ENCODE measurements at regions not wholly inside any gene's neighbourhood (a gene's known extent, or its start where the extent isn't known, plus 50 kb on each side); places are given as distances from the start of the nearest gene placed in this dataset.

DNA sequence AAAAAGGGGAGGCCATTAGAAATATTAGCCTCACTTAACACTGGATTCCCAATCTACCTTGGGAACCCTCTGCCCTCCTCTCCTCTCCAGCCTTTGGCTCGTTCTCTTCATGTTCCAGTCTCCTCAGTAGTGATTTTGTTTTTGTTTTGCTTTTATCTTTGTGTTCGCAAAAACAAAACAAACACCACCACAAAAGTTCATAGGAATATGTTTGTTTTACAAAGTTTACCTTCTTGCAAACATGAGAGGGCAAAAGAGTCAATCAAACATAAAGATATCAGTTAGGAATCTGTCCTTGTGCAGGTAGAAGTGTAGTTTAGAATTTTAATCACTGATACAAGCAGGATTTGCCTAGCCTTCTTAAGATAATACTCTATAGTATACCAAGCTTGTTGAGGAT lies 179.7 kb upstream of the GUCY1A2 start:
- Histone ChIP-seq H3K36me3 (ENCODE audit: insufficient read depth, low read length) (no peaks in the 10 kb centered on the region), H3K9me3 (ENCODE audit: low read length) (no peaks in the 10 kb centered on the region), H3K4me1 (ENCODE audit: insufficient read depth, low read length, poor library complexity, severe bottlenecking) (no peaks in the 10 kb centered on the region), H4K20me1 (ENCODE audit: insufficient read depth, low read length) (no peaks in the 10 kb centered on the region), H3K4me3 (ENCODE audit: low read depth, low read length, poor library complexity, severe bottlenecking) (no peak overlapping the region), H3K9me2 (ENCODE audit: insufficient read depth, low read length) (no peaks in the 10 kb centered on the region), H2AFZ (ENCODE audit: low read length) (no peak overlapping the region), H3K79me2 (ENCODE audit: insufficient read depth, low read depth, low read length) (no peaks in the 10 kb centered on the region), H3K27ac (ENCODE audit: low read depth, low read length, poor library complexity, severe bottlenecking) (no peak overlapping the region), H3K4me2 (ENCODE audit: low read length) (no peak overlapping the region)
- intact Hi-C loops (cut with micrococcal nuclease; ENCODE audit: unreplicated experiment) = no loop called here
- ChIA-PET POLR2A (interaction anchor here (0.7 to 1.3 kb wide), 2 partner anchors 16 to 630 kb away, joined by 3 read pairs; no protein-coding TSS in a partner anchor), CTCF (ENCODE audit: unreplicated experiment) (no interaction called here)
- no peak for TF ChIP-seq EZH2phosphoT487 (IDR thresholded peaks at IDR 0.05; ENCODE audit: borderline replicate concordance, low read depth, low read length)
- TF ChIP-seq, protein P1, sequence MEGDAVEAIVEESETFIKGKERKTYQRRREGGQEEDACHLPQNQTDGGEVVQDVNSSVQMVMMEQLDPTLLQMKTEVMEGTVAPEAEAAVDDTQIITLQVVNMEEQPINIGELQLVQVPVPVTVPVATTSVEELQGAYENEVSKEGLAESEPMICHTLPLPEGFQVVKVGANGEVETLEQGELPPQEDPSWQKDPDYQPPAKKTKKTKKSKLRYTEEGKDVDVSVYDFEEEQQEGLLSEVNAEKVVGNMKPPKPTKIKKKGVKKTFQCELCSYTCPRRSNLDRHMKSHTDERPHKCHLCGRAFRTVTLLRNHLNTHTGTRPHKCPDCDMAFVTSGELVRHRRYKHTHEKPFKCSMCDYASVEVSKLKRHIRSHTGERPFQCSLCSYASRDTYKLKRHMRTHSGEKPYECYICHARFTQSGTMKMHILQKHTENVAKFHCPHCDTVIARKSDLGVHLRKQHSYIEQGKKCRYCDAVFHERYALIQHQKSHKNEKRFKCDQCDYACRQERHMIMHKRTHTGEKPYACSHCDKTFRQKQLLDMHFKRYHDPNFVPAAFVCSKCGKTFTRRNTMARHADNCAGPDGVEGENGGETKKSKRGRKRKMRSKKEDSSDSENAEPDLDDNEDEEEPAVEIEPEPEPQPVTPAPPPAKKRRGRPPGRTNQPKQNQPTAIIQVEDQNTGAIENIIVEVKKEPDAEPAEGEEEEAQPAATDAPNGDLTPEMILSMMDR (conservative IDR thresholded peaks at IDR 0.05; ENCODE audit: low read length) = no peak
- DNase-seq (ENCODE audit: low spot score) = no peak
- BruUV-seq (replicated peaks) = no TSS peak

GRCh38 chr11:107196732-107197131 lies 178.5 kb upstream of the GUCY1A2 start:
- BruUV-seq (replicated peaks) = no TSS peak
- POLR2A ChIA-PET = interaction anchor here (1.1 kb wide), 1 partner anchor 16 kb away, joined by 4 read pairs; no protein-coding TSS in a partner anchor

GRCh38 chr11:107184986-107185385 lies 166.7 kb upstream of the GUCY1A2 start:
- no peak overlapping the region for H2AFZ ChIP-seq (ENCODE audit: low read length)
- no peaks in the 10 kb centered on the region for H3K9me2 ChIP-seq (ENCODE audit: insufficient read depth, low read length)
- no peaks in the 10 kb centered on the region for H3K79me2 ChIP-seq (ENCODE audit: insufficient read depth, low read depth, low read length)
- no peak overlapping the region for H3K4me3 ChIP-seq (ENCODE audit: low read depth, low read length, poor library complexity, severe bottlenecking)
- no peaks in the 10 kb centered on the region for H3K9me3 ChIP-seq (ENCODE audit: low read length)
- DNase-seq (ENCODE audit: low spot score) = no peak
- no peaks in the 10 kb centered on the region for H3K4me1 ChIP-seq (ENCODE audit: insufficient read depth, low read length, poor library complexity, severe bottlenecking)
- H4K20me1 ChIP-seq (ENCODE audit: insufficient read depth, low read length) = no peaks in the 10 kb centered on the region
- no peaks in the 10 kb centered on the region for H3K36me3 ChIP-seq (ENCODE audit: insufficient read depth, low read length)
- H3K4me2 ChIP-seq (ENCODE audit: low read length) = no peak overlapping the region
- H3K27ac ChIP-seq (ENCODE audit: low read depth, low read length, poor library complexity, severe bottlenecking) = no peak overlapping the region
- ChIA-PET CTCF (ENCODE audit: unreplicated experiment) (no interaction called here), POLR2A (interaction anchor here (0.6 to 1.5 kb wide), 3 partner anchors 10 to 1584 kb away, joined by 3 to 4 read pairs (median 3); no protein-coding TSS in a partner anchor)
- no TSS peak for BruUV-seq (replicated peaks)
- intact Hi-C loops (cut with micrococcal nuclease; ENCODE audit: unreplicated experiment) = no loop called here
- TF ChIP-seq, protein P1 (conservative IDR thresholded peaks at IDR 0.05; ENCODE audit: low read length) = no peak
- no peak for TF ChIP-seq EZH2phosphoT487 (IDR thresholded peaks at IDR 0.05; ENCODE audit: borderline replicate concordance, low read depth, low read length)

More at GRCh38 chr11:107196732-107197131, 178.5 kb upstream of the GUCY1A2 start:
- no peak overlapping the region for H2AFZ ChIP-seq (ENCODE audit: low read length)
- no peak overlapping the region for H3K4me2 ChIP-seq (ENCODE audit: low read length)
- CTCF ChIA-PET (ENCODE audit: unreplicated experiment) = no interaction called here
- no peaks in the 10 kb centered on the region for H3K79me2 ChIP-seq (ENCODE audit: insufficient read depth, low read depth, low read length)
- no peak overlapping the region for H3K27ac ChIP-seq (ENCODE audit: low read depth, low read length, poor library complexity, severe bottlenecking)
- H3K4me3 ChIP-seq (ENCODE audit: low read depth, low read length, poor library complexity, severe bottlenecking) = no peak overlapping the region
- no peaks in the 10 kb centered on the region for H3K4me1 ChIP-seq (ENCODE audit: insufficient read depth, low read length, poor library complexity, severe bottlenecking)
- TF ChIP-seq, protein P1 (conservative IDR thresholded peaks at IDR 0.05; ENCODE audit: low read length) = no peak
- TF ChIP-seq EZH2phosphoT487 (IDR thresholded peaks at IDR 0.05; ENCODE audit: borderline replicate concordance, low read depth, low read length) = no peak
- DNase-seq (ENCODE audit: low spot score) = no peak
- H3K9me3 ChIP-seq (ENCODE audit: low read length) = no peaks in the 10 kb centered on the region
- no peaks in the 10 kb centered on the region for H4K20me1 ChIP-seq (ENCODE audit: insufficient read depth, low read length)
- no peaks in the 10 kb centered on the region for H3K9me2 ChIP-seq (ENCODE audit: insufficient read depth, low read length)
- intact Hi-C loops (cut with micrococcal nuclease; ENCODE audit: unreplicated experiment) = no loop called here
- H3K36me3 ChIP-seq (ENCODE audit: insufficient read depth, low read length) = no peaks in the 10 kb centered on the region
